ENCODE measurements at regions not wholly inside any gene's neighbourhood (a gene's known extent, or its start where the extent isn't known, plus 50 kb on each side); places are given as distances from the start of the nearest gene placed in this dataset.

DNA sequence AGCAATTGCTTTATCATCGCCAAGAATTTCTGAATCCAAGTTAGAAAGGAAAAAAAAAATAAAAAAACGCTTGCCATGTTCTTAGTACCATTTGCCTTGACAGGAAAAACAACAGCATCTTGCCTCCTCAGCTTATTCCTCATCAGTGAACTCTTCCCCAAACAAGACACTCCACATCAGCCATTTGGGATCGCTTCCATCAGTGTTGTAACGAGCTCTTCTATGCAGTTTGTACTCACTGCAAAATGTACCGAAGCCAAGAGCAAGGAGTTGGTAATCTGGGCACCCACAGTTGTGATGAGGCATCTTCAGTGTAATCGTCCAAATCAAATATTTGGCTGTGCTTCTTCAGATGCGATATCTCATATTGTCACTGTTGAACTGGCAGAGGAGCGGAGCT, 503.7 kb downstream of the TMEM182 start:
- Histone ChIP-seq H3K4me1 (no peaks in the 10 kb centered on the region), H3K4me3 (no peak overlapping the region), H3K36me3 (replicated peaks) (no peaks in the 10 kb centered on the region), H3K9me3 (no peaks in the 10 kb centered on the region), H3K27me3 (ENCODE audit: low read depth) (no peaks in the 10 kb centered on the region)
- in situ Hi-C loops (cut with MboI; ENCODE audit: low sequenced_read_pairs): no loop called here
- DNase-seq (ENCODE audit: low spot score in 2 of 2): no peak

DNA sequence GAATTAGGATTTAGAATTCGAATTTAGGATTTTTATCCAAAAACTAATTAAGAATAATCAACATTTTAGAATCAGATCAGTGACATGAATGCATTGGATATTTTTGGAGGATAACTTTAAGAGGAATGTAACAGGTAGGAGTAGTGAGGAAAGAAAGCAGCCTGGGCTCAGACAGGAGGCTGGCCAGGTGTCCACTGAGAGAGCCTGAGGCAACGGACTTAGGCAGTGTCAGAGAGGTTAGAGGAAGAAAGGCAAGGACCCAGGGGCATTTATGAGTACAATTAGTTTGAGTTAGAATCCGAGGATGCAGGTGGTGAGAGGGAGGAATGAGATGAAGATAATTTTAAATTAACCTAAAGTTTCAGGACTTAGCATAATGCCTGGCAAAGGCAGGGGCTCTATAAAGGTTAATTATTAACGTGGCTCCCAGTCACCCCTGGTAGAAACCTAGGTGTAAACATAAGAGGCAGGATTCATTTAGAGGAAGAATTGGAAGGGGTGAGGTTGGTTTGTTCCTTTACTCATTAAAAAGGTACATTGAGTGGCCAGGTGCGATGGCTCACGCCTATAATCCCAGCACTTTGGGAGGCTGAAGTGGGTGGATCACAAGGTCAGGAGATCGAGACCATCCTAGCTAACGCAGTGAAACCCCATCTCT, 507.1 kb downstream of the TMEM182 start:
- in situ Hi-C loops (cut with MboI; ENCODE audit: low sequenced_read_pairs): no loop called here
- no peaks in the 10 kb centered on the region for H3K36me3 ChIP-seq (replicated peaks)
- no peak for DNase-seq (ENCODE audit: low spot score in 2 of 2)
- H3K9me3 ChIP-seq: no peaks in the 10 kb centered on the region
- H3K27me3 ChIP-seq (ENCODE audit: low read depth): no peaks in the 10 kb centered on the region
- no peak overlapping the region for H3K4me3 ChIP-seq
- no peaks in the 10 kb centered on the region for H3K4me1 ChIP-seq

GRCh38 chr2:103276869-103277268, 515.0 kb downstream of the TMEM182 start:
- no peak for DNase-seq (ENCODE audit: low spot score in 2 of 2)
- in situ Hi-C loops (cut with MboI; ENCODE audit: low sequenced_read_pairs): no loop called here

DNA sequence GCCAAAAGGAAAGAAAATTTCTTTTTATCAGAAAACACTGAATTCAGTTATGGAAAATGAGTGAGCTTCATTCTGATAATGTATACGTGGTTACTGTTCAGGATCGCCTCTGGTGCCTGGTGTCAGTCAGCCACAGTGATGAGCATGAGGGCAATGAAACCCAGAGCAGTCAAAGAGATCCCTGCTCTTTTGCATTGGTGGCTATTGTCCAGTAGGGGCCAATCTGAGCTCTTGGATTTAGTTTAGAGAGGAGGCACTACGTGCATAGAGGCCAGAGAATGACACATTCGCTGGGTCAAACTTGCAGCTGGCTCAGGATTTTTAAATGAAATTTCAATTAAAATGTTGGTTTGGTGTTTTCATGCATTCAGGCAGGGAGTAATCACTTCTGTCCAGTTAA, 522.9 kb downstream of the TMEM182 start:
- H3K4me1 ChIP-seq: no peaks in the 10 kb centered on the region

More at GRCh38 chr2:103276869-103277268, 515.0 kb downstream of the TMEM182 start:
- Histone ChIP-seq H3K9me3 (no peaks in the 10 kb centered on the region), H3K27me3 (ENCODE audit: low read depth) (no peaks in the 10 kb centered on the region), H3K36me3 (replicated peaks) (no peaks in the 10 kb centered on the region), H3K4me3 (no peak overlapping the region), H3K4me1 (no peaks in the 10 kb centered on the region)

GRCh38 chr2:103285354-103285753, 523.5 kb downstream of the TMEM182 start:
- Histone ChIP-seq H3K36me3 (replicated peaks) (no peaks in the 10 kb centered on the region), H3K9me3 (no peaks in the 10 kb centered on the region), H3K4me1 (no peaks in the 10 kb centered on the region), H3K4me3 (no peak overlapping the region), H3K27me3 (ENCODE audit: low read depth) (no peaks in the 10 kb centered on the region)
- no peak for DNase-seq (ENCODE audit: low spot score in 2 of 2)
- in situ Hi-C loops (cut with MboI; ENCODE audit: low sequenced_read_pairs): no loop called here

More for the DNA sequence above, 522.9 kb downstream of the TMEM182 start:
- no peaks in the 10 kb centered on the region for H3K27me3 ChIP-seq (ENCODE audit: low read depth)
- in situ Hi-C loops (cut with MboI; ENCODE audit: low sequenced_read_pairs): no loop called here
- no peaks in the 10 kb centered on the region for H3K36me3 ChIP-seq (replicated peaks)
- no peak overlapping the region for H3K4me3 ChIP-seq
- no peak for DNase-seq (ENCODE audit: low spot score in 2 of 2)
- no peaks in the 10 kb centered on the region for H3K9me3 ChIP-seq

DNA sequence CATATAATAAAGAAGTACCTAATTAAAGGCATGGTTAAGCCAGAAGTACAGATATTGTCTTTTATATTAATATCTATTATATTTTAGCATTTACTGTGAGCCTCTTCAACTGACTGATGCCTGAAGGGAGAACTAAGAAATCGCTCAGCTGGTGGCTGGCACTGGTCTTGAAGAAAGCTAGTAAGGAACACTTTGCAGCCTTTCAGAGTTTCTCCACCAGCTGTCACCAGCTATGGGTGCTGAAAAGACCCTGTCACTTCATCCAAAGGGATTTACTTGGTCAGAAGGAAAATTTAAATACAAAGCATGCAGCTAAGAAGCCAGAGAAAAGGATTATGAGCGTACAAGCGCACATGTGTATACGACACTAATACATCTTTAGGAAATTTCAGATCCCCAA, 525.9 kb downstream of the TMEM182 start:
- H3K4me1 ChIP-seq: no peaks in the 10 kb centered on the region
- H3K4me3 ChIP-seq: no peak overlapping the region
- DNase-seq (ENCODE audit: low spot score in 2 of 2): no peak
- in situ Hi-C loops (cut with MboI; ENCODE audit: low sequenced_read_pairs): no loop called here
- H3K36me3 ChIP-seq (replicated peaks): no peaks in the 10 kb centered on the region
- no peaks in the 10 kb centered on the region for H3K9me3 ChIP-seq
- H3K27me3 ChIP-seq (ENCODE audit: low read depth): no peaks in the 10 kb centered on the region

DNA sequence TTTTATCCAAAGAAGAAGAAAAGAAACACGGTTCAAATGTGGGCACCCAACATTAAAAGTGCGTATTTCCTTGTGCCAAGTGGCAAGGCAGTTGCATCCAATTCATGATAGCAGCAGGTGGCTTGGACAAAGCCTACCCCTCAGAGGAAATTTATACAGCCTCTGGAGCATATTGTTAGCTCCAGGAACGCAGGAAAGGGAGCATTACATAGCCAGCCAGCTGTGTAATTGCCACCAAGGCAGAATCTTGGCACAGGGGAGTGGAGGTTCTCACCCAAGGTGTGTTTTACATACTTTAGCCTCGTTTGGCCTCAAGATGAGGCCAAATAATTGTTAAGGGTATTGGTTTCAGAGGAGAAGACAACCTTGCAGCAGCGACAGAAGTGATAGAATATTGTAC, 526.9 kb downstream of the TMEM182 start:
- Histone ChIP-seq H3K9me3 (no peaks in the 10 kb centered on the region), H3K36me3 (replicated peaks) (no peaks in the 10 kb centered on the region), H3K27me3 (ENCODE audit: low read depth) (no peaks in the 10 kb centered on the region), H3K4me3 (no peak overlapping the region), H3K4me1 (no peaks in the 10 kb centered on the region)
- in situ Hi-C loops (cut with MboI; ENCODE audit: low sequenced_read_pairs): no loop called here
- DNase-seq (ENCODE audit: low spot score in 2 of 2): no peak

GRCh38 chr2:103289105-103289725, 527.4 kb downstream of the TMEM182 start:
- no peaks in the 10 kb centered on the region for H3K27me3 ChIP-seq (ENCODE audit: low read depth)
- H3K9me3 ChIP-seq: no peaks in the 10 kb centered on the region
- H3K4me1 ChIP-seq: no peaks in the 10 kb centered on the region
- H3K36me3 ChIP-seq (replicated peaks): no peaks in the 10 kb centered on the region
- no peak for DNase-seq (ENCODE audit: low spot score in 2 of 2)
- in situ Hi-C loops (cut with MboI; ENCODE audit: low sequenced_read_pairs): no loop called here
- H3K4me3 ChIP-seq: no peak overlapping the region

DNA sequence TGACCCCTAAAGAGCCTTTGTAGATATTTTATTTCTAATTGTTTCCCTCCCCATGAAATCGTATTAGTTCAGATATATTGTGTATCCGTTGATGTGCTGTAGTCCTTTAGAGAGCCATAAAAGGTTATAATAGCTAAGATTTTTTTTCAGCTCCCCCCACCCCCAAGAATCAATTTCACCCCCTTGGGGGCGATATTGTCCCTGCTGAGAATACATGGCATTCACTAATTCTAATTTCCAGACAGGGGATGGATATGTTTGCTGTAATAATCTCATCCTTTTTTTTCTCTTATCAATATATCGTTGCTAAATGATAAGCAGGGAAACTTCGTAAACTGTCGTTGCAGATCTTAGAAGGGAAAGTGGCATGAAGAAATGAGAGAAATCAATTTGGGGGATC, 530.7 kb downstream of the TMEM182 start:
- H3K27me3 ChIP-seq (ENCODE audit: low read depth): no peaks in the 10 kb centered on the region
- H3K36me3 ChIP-seq (replicated peaks): no peaks in the 10 kb centered on the region
- DNase-seq (ENCODE audit: low spot score in 2 of 2): no peak
- in situ Hi-C loops (cut with MboI; ENCODE audit: low sequenced_read_pairs): no loop called here
- H3K9me3 ChIP-seq: no peaks in the 10 kb centered on the region
- H3K4me1 ChIP-seq: no peaks in the 10 kb centered on the region
- no peak overlapping the region for H3K4me3 ChIP-seq

DNA sequence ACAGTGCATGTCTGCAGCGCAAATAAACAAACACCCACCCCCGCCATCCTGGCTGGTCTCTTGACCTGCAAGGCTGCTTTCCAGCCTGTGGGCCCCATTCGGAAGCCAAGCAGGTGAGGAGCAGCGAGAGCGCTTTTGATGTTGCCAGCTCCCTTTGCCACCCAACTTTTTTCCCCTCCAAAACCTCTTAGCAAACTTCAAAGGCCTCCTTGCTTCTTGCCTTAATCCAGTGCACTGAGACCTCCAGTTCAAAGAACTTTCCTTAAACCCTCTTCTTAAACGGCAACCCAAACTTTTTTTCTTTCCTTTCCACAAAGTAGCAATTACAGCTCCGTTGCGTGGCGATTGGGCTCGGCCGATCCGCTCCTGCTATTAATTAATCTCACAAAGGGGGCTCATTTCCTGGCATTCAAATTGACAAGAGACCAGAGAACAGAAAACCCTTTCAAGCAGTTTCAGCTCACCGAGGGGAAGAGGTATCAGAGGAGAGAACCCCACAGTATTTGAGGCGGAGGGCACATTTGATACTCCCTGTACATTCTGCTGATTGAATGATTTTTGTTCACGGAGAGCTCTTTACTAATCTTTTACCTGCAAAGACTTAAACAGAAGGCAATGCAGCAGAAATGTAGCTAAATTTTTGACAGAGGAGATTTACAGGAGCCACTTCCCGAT, 531.4 kb downstream of the TMEM182 start:
- Histone ChIP-seq H3K9me3 (no peaks in the 10 kb centered on the region), H3K36me3 (replicated peaks) (no peaks in the 10 kb centered on the region), H3K4me1 (no peaks in the 10 kb centered on the region), H3K27me3 (ENCODE audit: low read depth) (no peaks in the 10 kb centered on the region), H3K4me3 (no peak overlapping the region)
- in situ Hi-C loops (cut with MboI; ENCODE audit: low sequenced_read_pairs): no loop called here
- DNase-seq (ENCODE audit: low spot score in 2 of 2): no peak

DNA sequence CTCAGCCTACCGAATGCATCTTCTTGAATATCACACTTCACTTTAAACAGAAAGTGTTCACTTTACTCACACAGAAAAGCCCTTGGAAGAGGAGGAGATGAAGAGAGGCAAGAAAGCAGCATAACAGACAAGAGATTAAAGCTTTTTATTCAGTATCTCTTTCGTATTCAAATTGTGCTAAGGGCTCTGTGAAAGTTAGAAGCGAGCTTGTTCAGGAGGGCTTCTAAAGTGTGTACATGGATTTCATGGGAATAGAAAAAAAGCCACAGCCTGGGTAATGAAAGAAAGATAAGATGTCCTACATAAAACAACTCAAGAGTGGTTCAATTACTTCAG, 531.9 kb downstream of the TMEM182 start:
- no peaks in the 10 kb centered on the region for H3K36me3 ChIP-seq (replicated peaks)
- H3K4me3 ChIP-seq: no peak overlapping the region
- in situ Hi-C loops (cut with MboI; ENCODE audit: low sequenced_read_pairs): no loop called here

GRCh38 chr2:103294420-103294819, 532.6 kb downstream of the TMEM182 start:
- in situ Hi-C loops (cut with MboI; ENCODE audit: low sequenced_read_pairs): no loop called here
- no peaks in the 10 kb centered on the region for H3K27me3 ChIP-seq (ENCODE audit: low read depth)
- H3K36me3 ChIP-seq (replicated peaks): no peaks in the 10 kb centered on the region
- no peaks in the 10 kb centered on the region for H3K9me3 ChIP-seq
- DNase-seq (ENCODE audit: low spot score in 2 of 2): no peak
- H3K4me3 ChIP-seq: no peak overlapping the region
- H3K4me1 ChIP-seq: no peaks in the 10 kb centered on the region

More for the DNA sequence above, 531.9 kb downstream of the TMEM182 start:
- H3K9me3 ChIP-seq: no peaks in the 10 kb centered on the region
- no peaks in the 10 kb centered on the region for H3K27me3 ChIP-seq (ENCODE audit: low read depth)
- no peak for DNase-seq (ENCODE audit: low spot score in 2 of 2)
- H3K4me1 ChIP-seq: no peaks in the 10 kb centered on the region

DNA sequence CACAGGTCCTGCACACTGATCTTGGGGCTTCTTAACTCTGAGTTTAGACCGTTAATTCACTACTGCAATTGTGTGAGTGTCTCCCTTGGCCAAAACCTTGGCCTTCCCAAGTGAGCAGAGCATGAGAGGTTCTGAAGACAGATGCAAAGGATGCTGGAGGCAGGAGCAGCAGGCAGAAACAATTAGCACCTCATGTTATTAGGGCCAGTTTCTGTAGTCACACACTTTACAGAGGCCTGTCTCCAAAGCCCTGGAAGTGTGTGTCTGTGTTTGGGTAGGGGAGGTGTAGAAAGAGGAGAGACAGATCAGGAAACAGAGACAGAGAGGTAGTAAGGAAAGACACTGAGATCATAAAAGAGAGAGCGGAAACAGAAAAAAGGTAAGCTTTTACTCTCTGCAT, 533.8 kb downstream of the TMEM182 start:
- no peaks in the 10 kb centered on the region for H3K27me3 ChIP-seq (ENCODE audit: low read depth)
- no peaks in the 10 kb centered on the region for H3K9me3 ChIP-seq
- no peak overlapping the region for H3K4me3 ChIP-seq
- no peaks in the 10 kb centered on the region for H3K4me1 ChIP-seq
- H3K36me3 ChIP-seq (replicated peaks): no peaks in the 10 kb centered on the region
- in situ Hi-C loops (cut with MboI; ENCODE audit: low sequenced_read_pairs): no loop called here
- DNase-seq (ENCODE audit: low spot score in 2 of 2): no peak

DNA sequence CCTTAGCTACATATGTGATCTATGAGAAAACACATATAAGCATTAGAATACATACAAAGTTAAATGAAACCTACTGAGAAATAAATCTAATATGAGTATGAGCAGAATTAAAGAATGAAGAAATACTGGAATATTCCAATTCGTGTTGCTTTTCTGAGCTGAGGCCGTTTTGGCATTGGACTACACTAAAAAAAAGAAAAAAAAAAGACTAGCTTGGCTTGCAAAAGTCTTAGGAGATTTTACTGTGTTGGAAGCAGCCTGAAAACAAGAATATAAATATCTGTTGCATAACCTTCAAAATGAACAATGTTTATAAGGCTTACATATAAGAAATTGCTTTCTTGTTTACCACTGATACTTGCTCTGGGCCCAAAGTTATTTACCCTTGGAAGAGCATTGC, 562.8 kb downstream of the TMEM182 start:
- no peak for DNase-seq (ENCODE audit: low spot score in 2 of 2)
- Histone ChIP-seq H3K4me1 (no peaks in the 10 kb centered on the region), H3K27me3 (ENCODE audit: low read depth) (no peaks in the 10 kb centered on the region), H3K36me3 (replicated peaks) (no peaks in the 10 kb centered on the region), H3K4me3 (no peak overlapping the region), H3K9me3 (no peaks in the 10 kb centered on the region)
- in situ Hi-C loops (cut with MboI; ENCODE audit: low sequenced_read_pairs): no loop called here
